GM18517 (cell line): ENCODE measurements at regions not wholly inside any gene's neighbourhood (a gene's known extent, or its start where the extent isn't known, plus 50 kb on each side); places are given as distances from the start of the nearest gene placed in this dataset.

Source experiments
- ATAC-seq: cut with Tn5 transposase; IDR thresholded peaks from one replicate; pipeline ENCODE4 v1.9.1; 2021; ENCODE audit warnings: mild to moderate bottlenecking, moderate library complexity; ENCODE audit not compliant: unreplicated experiment

DNA sequence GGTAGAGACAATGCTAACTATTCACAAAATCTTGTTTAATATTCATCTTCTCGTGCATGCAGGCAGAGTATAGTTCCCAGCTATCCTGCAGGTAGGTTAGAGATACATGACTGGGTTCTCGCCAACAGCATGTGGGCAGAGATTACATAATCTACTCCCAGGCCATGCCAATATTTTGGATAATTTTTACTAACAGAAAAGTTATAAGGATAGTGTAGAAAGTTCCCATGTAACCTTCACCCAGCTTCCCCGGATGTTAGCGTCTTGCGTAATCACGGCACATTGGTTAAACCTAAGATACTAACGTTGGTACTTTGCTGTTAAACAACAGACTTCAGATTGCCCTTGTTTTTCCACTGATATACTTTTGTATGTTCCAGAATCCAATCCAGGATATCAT lies 215.5 kb upstream of the LARGE1 start:
- ATAC-seq = no peak

DNA sequence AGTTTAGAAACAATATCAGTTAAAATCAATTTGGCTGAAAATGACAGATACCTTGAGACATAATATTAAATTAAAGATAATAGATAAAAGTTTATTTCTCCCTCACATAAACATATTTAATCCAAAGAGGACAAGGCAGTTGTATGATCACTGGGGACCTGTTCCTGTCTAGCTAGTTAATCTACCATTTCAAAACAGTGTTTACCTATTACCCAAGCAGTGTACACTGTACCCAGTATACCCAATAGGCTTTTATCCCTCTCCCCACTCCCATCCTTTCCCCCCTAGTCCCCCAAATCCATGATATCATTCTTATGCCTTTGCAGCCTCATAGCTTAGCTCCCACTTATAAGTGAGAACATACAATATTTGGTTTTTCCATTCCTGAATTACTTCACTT lies 229.7 kb upstream of the LARGE1 start:
- ATAC-seq = no peak

DNA sequence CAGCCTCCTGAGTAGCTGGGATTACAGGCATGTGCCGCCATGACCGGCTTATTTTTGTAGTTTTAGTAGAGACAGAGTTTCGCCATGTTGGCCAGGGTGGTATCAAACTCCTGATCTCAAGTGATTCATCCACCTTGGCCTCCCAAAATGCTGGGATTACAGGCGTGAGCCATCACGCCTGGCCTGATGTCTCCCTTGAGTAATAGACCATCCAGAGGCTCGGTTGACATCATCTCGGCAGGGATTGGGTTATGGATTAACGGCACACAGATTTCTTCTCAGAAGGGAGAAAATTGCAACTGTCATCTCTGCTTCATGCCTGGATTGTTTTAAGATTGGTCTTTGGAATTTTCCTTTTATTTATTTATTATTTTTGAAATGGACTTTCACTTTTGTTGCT lies 239.2 kb upstream of the LARGE1 start:
- no peak for ATAC-seq

DNA sequence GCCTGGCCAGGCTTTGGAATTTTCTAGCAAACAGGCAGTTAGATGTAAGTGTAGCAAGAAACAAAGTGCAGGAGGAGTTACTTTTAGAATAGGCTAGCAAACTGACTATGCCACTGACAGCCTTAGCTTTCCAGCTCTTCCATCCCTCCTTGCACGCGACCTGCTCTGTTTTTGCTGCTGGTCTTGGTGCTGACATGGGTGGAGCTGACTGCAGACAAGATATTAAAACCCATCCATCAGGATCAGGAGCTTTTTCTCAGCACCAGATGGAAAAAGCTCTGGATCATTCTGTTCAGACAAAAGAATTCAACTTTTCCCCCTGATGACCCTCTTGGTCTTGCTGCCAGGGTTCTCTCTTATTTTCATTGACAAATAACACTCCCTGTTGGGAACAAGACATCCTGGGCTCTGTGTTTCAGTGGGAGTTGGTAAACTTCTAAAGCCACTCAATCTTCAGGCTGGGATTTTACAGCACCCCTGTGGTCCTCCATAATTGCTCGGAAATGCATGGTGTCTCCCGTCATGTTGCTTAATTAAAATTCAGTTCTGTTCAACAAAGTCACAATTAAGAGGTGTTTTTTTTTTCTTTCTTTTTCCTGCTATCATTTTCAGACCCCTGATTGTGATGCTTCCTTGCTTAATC lies 240.0 kb upstream of the LARGE1 start:
- no peak for ATAC-seq

DNA sequence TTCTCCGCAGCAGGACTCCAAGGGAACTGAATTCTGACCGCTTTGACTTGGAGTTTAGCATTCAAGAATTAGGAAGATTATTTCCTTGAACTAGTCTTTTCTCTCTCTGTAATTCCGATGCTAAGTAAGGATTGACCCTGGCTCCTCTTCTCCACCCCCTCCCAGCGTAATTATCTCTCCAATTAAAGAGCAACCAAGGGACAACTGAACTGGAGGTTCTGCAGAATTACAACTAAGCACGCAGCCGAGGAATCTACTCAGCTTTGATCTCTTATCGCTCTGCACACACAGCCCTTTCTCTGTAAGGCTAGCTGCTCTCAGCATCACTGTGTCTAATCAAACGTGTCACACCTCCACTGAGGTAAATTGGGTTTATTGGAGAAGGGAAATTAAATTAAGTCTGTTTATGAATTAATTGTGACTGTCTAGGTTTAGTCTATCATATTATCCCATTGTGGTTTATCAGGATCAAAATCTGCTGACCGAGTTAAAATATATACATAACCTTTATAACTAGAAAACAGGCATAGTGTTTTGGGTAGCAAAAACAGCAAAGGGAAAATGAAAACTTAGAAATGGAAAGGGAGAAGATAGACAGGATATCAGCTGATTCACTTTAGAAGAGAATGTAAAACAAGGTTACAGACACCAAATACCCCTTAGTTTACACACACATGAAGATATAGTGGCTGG lies 241.3 kb upstream of the LARGE1 start:
- ATAC-seq = no peak

DNA sequence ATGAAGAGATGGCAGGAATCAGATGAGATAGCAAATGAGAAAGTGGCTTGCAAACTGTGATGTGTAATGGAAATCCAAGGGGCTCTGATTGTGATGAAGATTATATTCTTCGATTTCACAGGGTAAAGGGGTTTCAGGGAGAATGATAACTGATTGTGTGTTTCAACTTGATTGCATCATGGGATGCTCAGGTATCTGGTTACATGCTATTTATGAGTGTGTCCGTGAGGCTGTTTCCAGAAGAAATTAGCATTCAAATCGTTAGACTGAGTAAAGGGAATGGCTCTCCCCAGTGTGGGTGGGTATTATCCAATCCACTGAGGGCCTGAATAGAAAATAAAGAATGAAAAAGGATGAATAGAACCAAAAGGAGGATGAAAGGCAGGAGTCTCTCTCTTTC lies 278.7 kb upstream of the LARGE1 start:
- no peak for ATAC-seq

DNA sequence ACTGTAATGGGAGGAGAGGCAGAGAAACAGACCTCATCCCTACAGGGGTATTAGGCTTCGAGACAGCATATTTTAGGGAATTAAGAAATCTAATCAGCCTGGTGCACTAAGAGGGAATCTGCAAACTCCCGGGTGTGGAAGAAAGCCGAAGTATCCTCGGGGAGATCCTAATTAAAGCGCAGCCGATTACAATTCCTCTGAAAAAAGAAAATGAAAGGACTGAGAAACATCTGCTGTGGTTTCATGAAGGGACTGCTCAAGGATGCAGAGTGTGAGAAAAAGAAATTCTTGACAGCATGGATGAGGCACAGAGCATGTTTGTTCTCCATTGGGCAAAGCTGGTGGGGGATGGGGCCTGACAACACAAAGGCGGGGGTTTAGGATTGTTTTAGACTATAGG lies 290.0 kb upstream of the LARGE1 start:
- ATAC-seq = no peak

DNA sequence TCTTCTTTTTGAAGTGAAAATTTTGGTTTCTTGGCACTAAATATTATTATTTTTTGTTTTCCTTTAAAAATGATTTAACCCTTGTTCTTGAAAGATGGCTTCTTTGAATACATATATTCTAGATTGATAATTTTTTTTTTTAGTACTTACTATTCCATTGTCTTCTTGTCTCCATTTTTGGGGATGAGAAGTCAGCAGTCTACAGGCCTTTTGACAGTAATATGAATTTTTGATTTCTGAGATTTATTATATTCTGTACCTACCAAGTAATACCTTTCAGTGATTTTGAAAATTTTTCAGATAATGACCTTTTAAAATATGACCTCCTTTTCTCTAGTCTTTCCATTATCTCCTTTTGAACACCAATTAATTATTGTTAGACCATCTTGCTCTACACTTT lies 294.1 kb upstream of the LARGE1 start:
- ATAC-seq = no peak

DNA sequence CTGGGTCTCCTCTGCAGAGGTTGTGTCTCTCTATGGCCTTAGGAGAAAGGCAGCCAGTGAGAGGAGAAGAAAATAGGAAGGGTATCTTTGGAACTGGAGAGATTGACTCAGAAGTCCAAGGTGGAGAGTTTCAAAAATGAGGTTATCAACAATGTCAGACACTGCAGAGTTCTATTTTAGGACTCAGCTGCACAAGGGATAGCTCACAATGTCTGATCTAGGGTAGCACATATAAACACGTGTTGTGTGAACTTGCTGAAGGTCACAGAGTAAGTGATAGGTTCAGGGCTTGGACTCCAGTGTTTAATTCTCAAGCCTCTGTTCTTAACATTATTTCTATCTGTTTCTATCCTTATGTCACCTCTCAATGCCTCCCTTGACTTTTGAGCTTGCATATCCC lies 305.0 kb upstream of the LARGE1 start:
- no peak for ATAC-seq

DNA sequence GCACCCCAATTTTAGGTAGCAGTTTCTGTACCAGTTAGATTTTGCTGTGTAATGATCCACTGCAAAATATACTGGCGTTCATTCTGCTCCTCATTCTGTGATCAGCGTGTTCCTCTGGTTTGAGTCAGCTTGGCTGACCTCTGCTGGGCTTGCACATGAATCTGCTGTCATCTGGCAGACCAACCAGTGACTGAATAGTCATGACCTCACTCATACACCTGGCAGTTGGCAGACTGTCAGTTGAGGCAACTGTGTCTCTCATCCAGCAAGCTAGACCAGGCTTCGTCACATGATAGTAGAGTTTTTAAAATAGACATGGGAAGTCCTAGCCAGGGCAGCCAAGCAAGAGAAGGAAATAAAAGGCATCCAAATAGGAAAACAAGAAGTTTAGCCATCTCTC lies 316.3 kb upstream of the LARGE1 start:
- no peak for ATAC-seq

DNA sequence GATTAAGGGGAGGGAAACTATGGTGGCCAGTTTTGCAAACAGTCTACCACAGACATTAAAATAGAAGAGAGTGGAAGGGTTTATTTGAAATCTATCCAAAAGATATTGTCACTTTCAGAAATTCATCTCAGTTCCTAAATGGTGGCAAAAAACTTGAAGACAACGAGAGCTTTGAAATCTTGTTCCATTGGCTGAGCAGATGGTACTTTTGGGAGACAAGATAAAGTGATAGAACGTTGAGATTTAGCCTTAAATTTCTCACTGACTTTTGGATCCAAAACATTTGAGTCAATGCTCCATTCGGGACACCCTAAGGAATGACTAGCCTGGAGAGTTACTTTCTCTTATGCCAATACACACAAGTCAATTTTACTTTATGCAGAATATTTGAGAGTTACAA lies 319.1 kb upstream of the LARGE1 start:
- ATAC-seq = no peak

DNA sequence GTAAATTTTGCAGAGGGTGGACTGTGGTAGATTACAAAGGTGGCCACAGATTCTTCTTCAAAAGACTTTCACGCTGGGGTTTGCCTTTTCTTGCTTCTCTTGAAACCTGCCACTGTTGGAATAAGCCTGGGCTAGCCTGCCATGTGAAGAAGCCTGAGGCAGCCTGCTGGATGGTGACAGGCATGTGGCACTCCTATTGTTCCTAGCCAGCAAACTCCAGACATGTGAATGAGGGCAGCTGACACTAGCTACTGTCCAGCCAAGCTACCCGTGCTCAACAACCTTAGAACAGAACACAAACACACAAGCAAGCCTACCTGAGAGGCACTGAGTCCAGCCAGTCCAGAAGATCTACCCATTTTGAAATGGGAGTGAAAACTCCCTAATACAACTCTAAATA lies 322.7 kb upstream of the LARGE1 start:
- ATAC-seq = no peak

DNA sequence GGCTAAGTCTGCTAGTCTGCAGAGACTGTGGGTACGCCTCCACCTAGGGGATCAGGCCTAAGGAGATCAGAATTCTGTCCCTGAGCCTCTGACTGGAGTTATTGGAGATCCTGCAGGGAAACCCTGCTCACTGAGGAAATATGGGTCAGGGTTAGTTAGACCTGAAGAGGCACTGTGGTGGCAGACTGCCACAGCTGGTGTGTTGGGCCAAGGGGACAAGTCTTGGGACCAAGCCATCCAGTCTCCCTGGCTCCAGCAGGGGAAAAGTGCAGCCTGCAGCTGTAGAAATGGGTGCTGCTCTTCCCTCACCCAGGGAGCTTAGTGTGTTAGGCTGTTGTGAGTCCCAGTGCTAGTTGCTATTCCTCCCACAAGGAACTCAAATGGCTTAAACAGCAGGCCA lies 334.8 kb upstream of the LARGE1 start:
- ATAC-seq = no peak

DNA sequence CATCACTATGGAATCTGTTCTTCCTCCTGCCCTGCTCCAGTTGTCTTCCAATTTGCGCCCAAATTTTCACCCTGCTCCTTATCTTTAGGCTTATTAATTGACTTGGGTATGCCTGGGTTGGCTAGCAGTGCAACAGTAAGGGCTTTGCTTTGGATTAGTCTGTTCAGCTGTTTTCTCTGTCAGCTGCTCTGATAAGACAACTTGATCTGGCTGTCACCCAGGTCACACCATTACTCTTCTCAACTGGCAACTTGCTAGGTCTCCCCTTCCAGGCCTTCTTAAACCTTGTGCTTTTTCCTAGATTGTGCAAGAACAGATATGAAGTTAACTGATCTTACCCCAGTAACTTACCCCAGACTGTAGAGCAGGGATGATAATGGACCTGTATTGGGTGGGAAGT lies 357.8 kb upstream of the LARGE1 start:
- ATAC-seq = no peak

DNA sequence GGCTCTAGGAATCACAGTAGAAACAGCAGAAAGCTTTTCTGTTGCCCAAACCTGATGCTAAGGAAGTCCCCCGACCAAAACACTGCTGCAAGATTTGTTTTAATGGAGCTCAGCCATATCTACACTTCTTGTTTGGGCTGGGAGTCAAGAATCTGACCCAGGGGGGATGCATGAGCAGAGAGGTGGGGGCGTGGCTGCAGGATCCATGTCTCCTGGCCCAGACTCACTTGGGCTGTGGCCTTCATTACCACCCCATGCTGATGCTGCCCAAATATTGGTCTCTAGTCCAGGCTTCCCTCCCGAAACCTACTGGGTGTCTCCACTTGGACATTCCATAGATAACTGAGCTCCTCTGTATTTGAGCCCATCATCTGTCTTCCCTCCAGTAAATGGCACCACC lies 361.5 kb upstream of the LARGE1 start:
- no peak for ATAC-seq

DNA sequence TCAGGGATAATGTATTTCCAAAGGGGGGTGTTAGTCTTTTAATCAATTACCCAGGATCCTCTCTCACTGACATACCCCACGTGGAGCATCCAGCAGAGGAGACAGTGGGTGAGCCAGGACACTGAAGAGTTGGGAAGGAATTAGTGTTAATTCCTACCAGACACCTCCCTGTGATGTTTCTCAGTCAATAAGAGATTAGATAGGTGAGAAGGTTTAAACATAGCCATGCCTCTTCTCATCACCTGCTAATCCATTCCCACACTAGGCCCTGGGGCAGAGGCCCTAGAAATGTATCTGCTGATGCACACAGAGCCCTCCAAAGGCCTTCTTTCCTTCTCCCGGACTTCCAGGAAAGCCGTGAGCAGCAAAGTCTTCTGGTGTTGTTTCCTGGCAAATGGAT lies 363.6 kb upstream of the LARGE1 start:
- no peak for ATAC-seq

DNA sequence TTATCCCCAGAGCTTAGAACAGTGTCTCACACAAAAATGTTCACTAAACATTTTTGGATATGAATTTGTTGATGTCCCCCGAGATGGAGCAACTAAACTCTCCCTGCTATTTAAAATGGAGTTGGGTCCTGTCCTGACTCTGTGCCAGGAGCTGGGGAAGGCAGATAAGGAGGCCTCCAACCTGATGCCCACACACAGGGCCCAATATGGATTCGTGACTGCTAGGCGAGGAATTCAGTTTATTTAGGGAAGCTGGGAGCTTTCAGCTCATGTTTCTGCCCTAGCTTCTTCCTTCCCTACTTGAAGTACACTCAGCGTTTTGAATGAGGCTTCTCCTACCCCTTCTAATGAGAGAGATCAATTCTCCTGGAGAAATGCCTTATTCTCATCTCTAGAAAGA lies 373.0 kb upstream of the LARGE1 start:
- ATAC-seq = no peak

DNA sequence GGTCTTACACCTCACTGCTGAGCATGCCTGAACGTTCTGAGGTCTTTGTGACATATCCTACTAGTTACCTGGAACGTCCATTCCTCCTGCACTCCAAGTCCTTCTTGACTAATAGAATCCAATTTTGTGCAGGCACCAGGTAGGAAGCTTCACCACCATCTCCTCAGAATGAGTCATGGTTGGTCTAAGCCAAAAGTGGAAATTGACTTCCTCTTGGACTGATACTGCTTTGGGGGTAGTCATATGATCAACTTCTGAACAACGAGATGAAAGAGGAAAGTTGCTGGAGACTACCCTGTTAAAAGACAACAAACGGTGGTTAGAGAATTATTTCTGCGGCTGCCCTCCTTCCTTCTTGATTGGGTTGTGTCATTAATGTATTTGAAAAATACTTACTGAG lies 374.2 kb upstream of the LARGE1 start:
- no peak for ATAC-seq

DNA sequence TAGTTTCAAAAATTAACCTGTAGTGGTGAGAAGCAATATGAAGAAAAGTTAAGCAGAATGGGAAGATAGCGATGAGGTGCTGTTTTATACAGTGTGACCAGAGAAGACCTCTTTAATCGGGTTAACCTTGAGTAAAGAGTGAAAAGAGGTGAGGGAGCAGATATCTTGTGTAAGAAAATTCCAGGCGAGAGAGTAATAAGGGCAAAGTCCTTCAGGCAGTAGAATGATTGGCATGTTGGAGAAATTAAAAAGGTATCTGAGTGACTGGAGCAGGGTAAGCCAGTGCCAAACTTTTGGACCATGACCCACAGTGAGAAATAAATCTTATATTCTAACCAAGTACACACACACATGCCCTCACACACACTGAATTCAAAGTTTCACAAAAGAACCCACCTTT lies 374.7 kb upstream of the LARGE1 start:
- ATAC-seq = no peak

DNA sequence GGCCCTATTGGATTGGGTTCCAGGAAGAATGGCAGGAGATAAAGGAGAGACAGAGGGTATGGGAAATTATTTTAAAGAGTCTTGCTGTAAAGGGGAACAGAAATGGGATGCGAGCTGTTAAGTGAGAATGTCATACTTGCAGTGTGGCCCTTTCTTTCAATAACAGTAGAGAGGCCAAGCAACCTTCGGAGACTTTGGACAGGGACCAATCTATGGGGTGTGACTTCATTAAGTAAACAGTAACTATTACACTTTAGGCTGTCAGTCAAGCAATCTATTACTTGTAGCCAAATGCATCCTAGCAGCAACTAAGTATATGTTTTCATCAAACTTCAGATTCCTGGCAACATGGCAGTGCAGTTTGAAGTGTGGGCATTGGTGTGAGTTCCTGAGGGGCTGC lies 376.2 kb upstream of the LARGE1 start:
- ATAC-seq = no peak

DNA sequence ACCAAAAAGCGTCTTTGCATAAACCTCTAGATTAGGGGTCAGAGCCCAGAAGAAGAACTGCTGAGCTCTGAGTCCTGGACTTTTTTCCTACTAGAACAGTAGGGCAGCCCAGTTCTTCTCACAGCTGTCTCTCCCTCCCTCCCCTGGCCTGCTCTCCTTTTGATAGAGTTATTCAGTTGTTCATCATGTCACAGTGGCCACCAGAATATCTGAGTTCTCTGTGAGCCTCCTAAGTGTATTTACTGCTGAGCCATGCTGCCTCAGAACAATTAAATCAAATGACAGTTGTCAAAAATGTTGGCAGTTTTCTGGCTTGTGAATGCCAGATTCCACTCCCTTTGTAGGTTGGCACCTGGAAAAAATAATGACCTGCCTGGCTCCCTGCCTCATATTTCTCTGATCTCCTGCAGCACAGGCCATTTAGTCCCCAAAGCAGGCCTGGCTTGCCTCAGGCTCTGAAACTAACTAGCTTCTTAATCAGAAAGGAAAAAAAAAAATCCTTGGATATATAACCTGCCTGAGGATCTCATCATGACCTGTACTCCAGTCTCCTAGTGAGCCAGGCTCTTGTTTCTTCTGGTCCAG lies 377.4 kb upstream of the LARGE1 start:
- ATAC-seq = no peak

DNA sequence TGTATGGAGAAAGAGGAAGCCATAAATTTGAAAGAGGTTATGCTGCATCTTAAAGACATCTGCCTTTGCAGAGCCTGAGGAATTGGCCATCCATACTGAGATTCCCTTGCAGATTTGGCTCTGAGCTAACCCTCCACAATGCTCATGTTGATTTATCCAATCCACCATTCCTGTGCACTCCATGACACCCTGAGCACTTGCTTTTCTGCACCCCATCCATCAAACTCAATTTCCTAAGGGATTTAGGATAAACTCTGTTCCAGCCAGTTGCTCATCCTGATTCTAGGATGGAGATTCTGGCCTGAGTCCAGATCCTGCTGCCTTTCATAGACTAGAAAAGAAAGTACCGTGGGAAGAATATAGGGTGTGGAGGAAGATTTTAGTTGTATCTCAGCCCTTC lies 379.2 kb upstream of the LARGE1 start:
- no peak for ATAC-seq

DNA sequence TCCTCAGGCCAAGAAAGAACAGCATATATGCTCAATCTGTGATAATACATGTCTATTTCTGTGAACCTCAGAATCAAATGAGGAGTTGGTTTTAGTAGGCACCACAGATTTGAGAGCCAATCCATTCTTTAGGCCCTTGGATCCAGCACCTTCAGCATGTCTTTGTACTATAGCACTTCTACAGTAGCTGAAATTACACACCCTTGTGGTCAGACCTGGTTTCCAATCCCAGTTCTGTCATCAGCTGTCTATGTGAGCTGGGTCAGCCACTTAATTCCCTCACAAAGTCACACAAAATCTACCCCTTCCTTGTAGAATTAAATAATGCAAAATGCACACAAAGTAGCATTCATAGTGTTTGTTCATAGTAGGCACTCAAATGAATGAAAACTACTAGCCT lies 381.3 kb upstream of the LARGE1 start:
- no peak for ATAC-seq
